NB4 (cell line): ENCODE measurements at regions not wholly inside any gene's neighbourhood (a gene's known extent, or its start where the extent isn't known, plus 50 kb on each side); places are given as distances from the start of the nearest gene placed in this dataset.

Source experiments
- CTCF ChIP-seq: IDR thresholded peaks from one replicate; pipeline ENCODE4 v1.5.1; 2012; ENCODE audit warnings: low read depth, low read length
- MAX ChIP-seq: IDR thresholded peaks from 2 replicates; pipeline ENCODE4 v1.6.1; 2011; ENCODE audit warnings: low read depth, low read length
- POLR2A ChIP-seq: IDR thresholded peaks from 2 replicates; pipeline ENCODE4 v1.6.1; 2011; ENCODE audit warnings: mild to moderate bottlenecking; ENCODE audit not compliant: insufficient read length; ENCODE audit errors: extremely low read depth

- TF ChIP-seq CTCF (no peak), POLR2A (no peak), MAX (no peak)
Observed at GRCh38 chr13:79799059-79799867, 318.3 kb downstream of the NDFIP2 start.
